ENCODE measurements at regions not wholly inside any gene's neighbourhood (a gene's known extent, or its start where the extent isn't known, plus 50 kb on each side); places are given as distances from the start of the nearest gene placed in this dataset.
A peak's percentile ranks its signal among the peaks of the same experiment; 100 is the strongest.

- H3K4me3 Mint-ChIP-seq, result no peak overlapping the region
- peaks cover 11% of the 10 kb centered on the region for H3K9me3 Mint-ChIP-seq
- H3K27ac Mint-ChIP-seq, result no peak overlapping the region
- no peaks in the 10 kb centered on the region for H3K36me3 Mint-ChIP-seq
- H3K4me1 Mint-ChIP-seq, result no peaks in the 10 kb centered on the region
- ATAC-seq, result no peak
- no peak for DNase-seq (ENCODE audit: low spot score in 2 of 2)
Measured at GRCh38 chr2:191476901-191477300, 201.0 kb upstream of the NABP1 start.

- H3K27ac Mint-ChIP-seq, result no peak overlapping the region
- H3K36me3 Mint-ChIP-seq, result no peaks in the 10 kb centered on the region
- DNase-seq (ENCODE audit: low spot score in 2 of 2) (no peak), ATAC-seq (no peak)
- no peak overlapping the region for H3K4me3 Mint-ChIP-seq
- no peaks in the 10 kb centered on the region for H3K4me1 Mint-ChIP-seq
- peaks cover 13% of the 10 kb centered on the region for H3K9me3 Mint-ChIP-seq
Measured at GRCh38 chr2:191478799-191479679, 198.9 kb upstream of the NABP1 start.

DNA sequence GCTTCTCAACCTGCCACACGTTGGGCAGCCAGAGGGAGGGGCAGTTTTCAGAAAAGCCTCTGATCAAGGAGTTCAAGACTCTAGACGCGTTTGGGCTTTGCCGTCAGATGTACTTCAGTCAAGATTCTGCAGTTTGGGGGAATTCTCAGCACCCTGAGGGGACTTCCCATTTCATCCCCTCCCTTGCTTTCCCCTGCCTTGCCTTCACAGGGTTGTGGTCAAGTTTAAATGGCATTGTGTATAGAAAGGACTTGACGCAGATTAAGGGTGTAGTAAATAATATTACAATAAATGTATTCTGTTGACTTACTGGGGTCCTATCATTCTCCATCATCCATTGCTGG, 198.3 kb upstream of the NABP1 start:
- Mint-ChIP-seq H3K4me3 (no peak overlapping the region), H3K4me1 (no peaks in the 10 kb centered on the region), H3K27ac (no peak overlapping the region), H3K9me3 (peaks cover 13% of the 10 kb centered on the region), H3K36me3 (no peaks in the 10 kb centered on the region)
- DNase-seq (ENCODE audit: low spot score in 2 of 2) (no peak), ATAC-seq (no peak)

GRCh38 chr2:191481305-191482070, 196.4 kb upstream of the NABP1 start:
- peaks cover 13% of the 10 kb centered on the region for H3K9me3 Mint-ChIP-seq
- no peak overlapping the region for H3K27ac Mint-ChIP-seq
- H3K4me1 Mint-ChIP-seq, result no peaks in the 10 kb centered on the region
- H3K36me3 Mint-ChIP-seq, result no peaks in the 10 kb centered on the region
- ATAC-seq (no peak), DNase-seq (ENCODE audit: low spot score in 2 of 2) (no peak)
- no peak overlapping the region for H3K4me3 Mint-ChIP-seq

GRCh38 chr2:191483117-191483516, 194.8 kb upstream of the NABP1 start:
- Mint-ChIP-seq H3K9me3 (peaks cover 13% of the 10 kb centered on the region), H3K4me3 (no peak overlapping the region), H3K27ac (no peak overlapping the region), H3K36me3 (no peaks in the 10 kb centered on the region), H3K4me1 (no peaks in the 10 kb centered on the region)
- DNase-seq (ENCODE audit: low spot score in 2 of 2) (no peak), ATAC-seq (no peak)

GRCh38 chr2:191486584-191487320, 191.2 kb upstream of the NABP1 start:
- H3K4me1 Mint-ChIP-seq, result no peaks in the 10 kb centered on the region
- peaks cover 4% of the 10 kb centered on the region for H3K9me3 Mint-ChIP-seq
- no peak overlapping the region for H3K4me3 Mint-ChIP-seq
- no peaks in the 10 kb centered on the region for H3K36me3 Mint-ChIP-seq
- no peak for DNase-seq (ENCODE audit: low spot score in 2 of 2)
- no peak overlapping the region for H3K27ac Mint-ChIP-seq
- ATAC-seq, result peak; percentile 43

DNA sequence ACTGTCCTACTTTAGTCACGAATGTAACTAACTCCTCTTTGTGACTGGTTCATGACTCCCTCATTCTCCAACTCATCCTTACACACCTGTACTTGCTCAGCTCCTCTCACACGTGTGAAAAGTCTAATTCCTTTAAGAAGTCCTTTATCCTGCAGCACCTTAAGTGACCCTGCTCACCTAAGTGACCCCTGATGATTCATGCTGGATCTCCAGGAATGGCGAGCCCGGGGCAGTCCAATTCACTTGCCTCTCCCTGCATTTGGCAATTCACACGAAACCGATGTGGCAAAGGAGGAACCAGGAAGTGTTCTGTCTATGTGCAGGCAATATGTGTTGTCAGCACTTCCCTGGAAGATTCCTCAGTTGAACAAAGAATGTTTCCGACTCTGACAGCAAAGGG, 189.8 kb upstream of the NABP1 start:
- Mint-ChIP-seq H3K27ac (no peak overlapping the region), H3K4me1 (no peaks in the 10 kb centered on the region), H3K9me3 (no peaks in the 10 kb centered on the region), H3K4me3 (no peak overlapping the region), H3K36me3 (no peaks in the 10 kb centered on the region)
- DNase-seq (ENCODE audit: low spot score in 2 of 2) (no peak), ATAC-seq (no peak)

DNA sequence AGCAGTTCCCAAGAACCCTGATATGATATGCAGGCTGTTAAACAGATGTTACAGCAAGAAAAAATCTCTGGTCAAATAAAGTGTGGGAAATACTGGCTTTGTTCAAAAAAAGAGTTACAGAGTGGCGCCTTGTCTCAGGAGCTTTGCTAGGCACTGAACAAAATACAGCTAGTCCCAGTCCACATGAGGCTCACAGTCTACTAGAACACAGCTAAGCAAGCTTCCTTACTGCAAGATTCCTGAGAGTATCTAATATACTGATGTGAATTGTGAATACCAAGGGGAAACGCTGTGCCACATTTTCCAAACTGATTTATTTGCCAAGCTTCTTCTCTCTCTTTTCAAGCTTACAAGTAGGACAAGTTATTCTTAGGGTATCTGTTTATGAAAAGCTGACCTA, 188.8 kb upstream of the NABP1 start:
- ATAC-seq (no peak), DNase-seq (ENCODE audit: low spot score in 2 of 2) (no peak)
- H3K9me3 Mint-ChIP-seq, result no peaks in the 10 kb centered on the region
- H3K27ac Mint-ChIP-seq, result no peak overlapping the region
- H3K4me1 Mint-ChIP-seq, result no peaks in the 10 kb centered on the region
- no peaks in the 10 kb centered on the region for H3K36me3 Mint-ChIP-seq
- H3K4me3 Mint-ChIP-seq, result no peak overlapping the region

DNA sequence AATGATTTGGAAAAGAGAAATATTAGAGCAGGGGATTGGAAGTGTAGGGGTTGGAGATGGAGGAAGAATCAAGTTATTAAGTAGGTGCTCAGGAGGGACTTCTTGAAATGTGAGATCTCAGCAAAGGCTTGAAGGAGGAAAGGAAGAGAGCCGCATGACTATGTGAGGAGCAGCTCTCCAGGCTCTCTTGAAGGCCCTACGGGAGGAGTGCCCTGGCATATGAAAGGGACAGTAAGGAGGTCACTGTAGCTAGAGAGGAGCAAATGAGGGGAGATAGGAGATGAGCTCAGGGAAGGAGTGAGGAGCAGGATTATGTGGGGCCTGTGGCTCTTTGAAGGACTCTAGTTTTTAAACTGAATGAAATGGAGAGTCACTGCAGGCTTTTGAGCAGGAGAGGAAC, 181.1 kb upstream of the NABP1 start:
- DNase-seq (ENCODE audit: low spot score in 2 of 2) (no peak), ATAC-seq (no peak)
- no peaks in the 10 kb centered on the region for H3K9me3 Mint-ChIP-seq
- no peaks in the 10 kb centered on the region for H3K4me1 Mint-ChIP-seq
- H3K27ac Mint-ChIP-seq, result no peak overlapping the region
- no peak overlapping the region for H3K4me3 Mint-ChIP-seq
- H3K36me3 Mint-ChIP-seq, result no peaks in the 10 kb centered on the region

DNA sequence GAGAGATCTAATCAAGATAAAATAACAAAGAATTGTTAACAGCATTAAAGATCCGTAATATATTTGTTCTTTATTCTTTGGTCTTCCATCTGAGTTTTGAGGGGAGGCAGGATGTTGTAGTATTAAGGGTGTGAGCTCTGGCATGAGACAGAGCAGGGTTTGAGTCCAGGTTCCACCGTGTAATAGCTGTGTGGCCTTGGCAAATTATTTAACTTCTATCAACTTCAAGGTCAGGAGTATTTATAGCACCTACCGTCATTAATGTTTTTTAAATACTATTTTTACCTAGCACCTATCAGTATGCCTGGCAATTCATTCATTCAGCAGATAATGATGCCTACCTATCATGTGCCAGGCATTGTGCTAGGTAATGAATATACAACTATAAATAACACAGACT, 180.1 kb upstream of the NABP1 start:
- H3K9me3 Mint-ChIP-seq, result no peaks in the 10 kb centered on the region
- H3K36me3 Mint-ChIP-seq, result no peaks in the 10 kb centered on the region

GRCh38 chr2:191499050-191499449, 178.9 kb upstream of the NABP1 start:
- Mint-ChIP-seq H3K36me3 (no peaks in the 10 kb centered on the region), H3K4me1 (no peaks in the 10 kb centered on the region), H3K9me3 (no peaks in the 10 kb centered on the region), H3K4me3 (no peak overlapping the region), H3K27ac (no peak overlapping the region)
- ATAC-seq (no peak), DNase-seq (ENCODE audit: low spot score in 2 of 2) (no peak)

More for the DNA sequence above, 180.1 kb upstream of the NABP1 start:
- no peak overlapping the region for H3K27ac Mint-ChIP-seq
- no peak overlapping the region for H3K4me3 Mint-ChIP-seq
- ATAC-seq, result no peak
- H3K4me1 Mint-ChIP-seq, result no peaks in the 10 kb centered on the region
- no peak for DNase-seq (ENCODE audit: low spot score in 2 of 2)

- DNase-seq (ENCODE audit: low spot score in 2 of 2) (no peak), ATAC-seq (peak; percentile 39)
- no peaks in the 10 kb centered on the region for H3K36me3 Mint-ChIP-seq
- H3K4me1 Mint-ChIP-seq, result no peaks in the 10 kb centered on the region
- no peaks in the 10 kb centered on the region for H3K9me3 Mint-ChIP-seq
- no peak overlapping the region for H3K27ac Mint-ChIP-seq
- H3K4me3 Mint-ChIP-seq, result no peak overlapping the region
Measured at GRCh38 chr2:191499874-191500565, 177.9 kb upstream of the NABP1 start.

- no peak overlapping the region for H3K27ac Mint-ChIP-seq
- no peak overlapping the region for H3K4me3 Mint-ChIP-seq
- H3K4me1 Mint-ChIP-seq, result no peaks in the 10 kb centered on the region
- no peaks in the 10 kb centered on the region for H3K36me3 Mint-ChIP-seq
- DNase-seq (ENCODE audit: low spot score in 2 of 2), result no peak
- no peak for ATAC-seq
- H3K9me3 Mint-ChIP-seq, result no peaks in the 10 kb centered on the region
Measured at GRCh38 chr2:191500566-191500883, 177.4 kb upstream of the NABP1 start.

- no peaks in the 10 kb centered on the region for H3K4me1 Mint-ChIP-seq
- DNase-seq (ENCODE audit: low spot score in 2 of 2), result no peak
- no peak overlapping the region for H3K27ac Mint-ChIP-seq
- H3K36me3 Mint-ChIP-seq, result no peaks in the 10 kb centered on the region
- no peak overlapping the region for H3K4me3 Mint-ChIP-seq
- no peaks in the 10 kb centered on the region for H3K9me3 Mint-ChIP-seq
- peak; percentile 18 for ATAC-seq
Measured at GRCh38 chr2:191500884-191501560, 176.9 kb upstream of the NABP1 start.
